Ishikawa (cell line): ENCODE measurements at regions not wholly inside any gene's neighbourhood (a gene's known extent, or its start where the extent isn't known, plus 50 kb on each side); places are given as distances from the start of the nearest gene placed in this dataset.

Experiments used
- CEBPB ChIP-seq: IDR thresholded peaks from 2 replicates; pipeline ENCODE4 v1.6.1; 2012
- CREB1 ChIP-seq: IDR thresholded peaks from 2 replicates; pipeline ENCODE4 v1.6.1; 2012; ENCODE audit warnings: low read depth
- EGR1 ChIP-seq: IDR thresholded peaks from 2 replicates; pipeline ENCODE4 v1.6.1; 2012
- EP300 ChIP-seq: IDR thresholded peaks from 2 replicates; pipeline ENCODE4 v1.6.1; 2012; ENCODE audit warnings: borderline replicate concordance
- FOXM1 ChIP-seq: IDR thresholded peaks from 2 replicates; pipeline ENCODE4 v1.6.1; 2012; ENCODE audit warnings: low read depth, borderline replicate concordance
- MAX ChIP-seq: IDR thresholded peaks from 2 replicates; pipeline ENCODE4 v1.6.1; 2012
- NFIC ChIP-seq: IDR thresholded peaks from 2 replicates; pipeline ENCODE4 v1.6.1; 2012
- RAD21 ChIP-seq: IDR thresholded peaks from 2 replicates; pipeline ENCODE4 v1.6.1; 2012; ENCODE audit warnings: low read depth
- REST ChIP-seq: IDR thresholded peaks from 2 replicates; pipeline ENCODE4 v1.6.1; 2012; ENCODE audit warnings: low read depth, mild to moderate bottlenecking
- TAF1 ChIP-seq: IDR thresholded peaks from 2 replicates; pipeline ENCODE4 v1.6.1; 2012; ENCODE audit warnings: low read depth, mild to moderate bottlenecking
- TCF12 ChIP-seq: IDR thresholded peaks from 2 replicates; pipeline ENCODE4 v1.6.1; 2012; ENCODE audit warnings: low read depth
- TEAD4 ChIP-seq: IDR thresholded peaks from 2 replicates; pipeline ENCODE4 v1.6.1; 2012
- YY1 ChIP-seq: IDR thresholded peaks from 2 replicates; pipeline ENCODE4 v1.6.1; 2012; ENCODE audit warnings: low read depth
- ZBTB7A ChIP-seq: IDR thresholded peaks from 2 replicates; pipeline ENCODE4 v1.6.1; 2012; ENCODE audit warnings: low read depth
- TF ChIP-seq, protein P1 (sequence below): IDR thresholded peaks from 2 replicates; pipeline ENCODE4 v1.6.1; 2012

- TF ChIP-seq TEAD4 (no peak), RAD21 (no peak)
Observed at GRCh38 chr16:26658915-26659314, 407.8 kb upstream of the C16orf82 start.

DNA sequence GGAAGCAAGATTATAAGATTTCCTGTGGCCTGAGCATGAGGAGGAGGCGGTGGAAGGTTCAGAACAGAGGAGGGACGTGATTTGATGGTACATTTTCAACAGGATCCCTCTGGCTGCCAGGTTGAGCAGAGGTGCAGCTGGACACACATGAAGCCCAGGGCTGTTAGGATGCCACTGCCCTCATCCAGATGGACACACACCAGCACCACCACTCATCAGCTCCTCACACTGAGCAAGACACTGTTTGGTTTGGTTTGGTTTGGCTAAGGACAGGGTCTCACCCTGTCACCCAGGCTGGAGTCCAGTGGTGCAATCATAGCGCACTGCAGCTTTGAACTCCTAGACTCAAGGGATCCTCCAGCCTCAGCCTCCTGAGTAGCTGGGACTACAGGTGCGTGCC, 402.6 kb upstream of the C16orf82 start:
- TF ChIP-seq CEBPB (no peak), MAX (no peak), REST (no peak)

GRCh38 chr16:26665166-26665939, 401.4 kb upstream of the C16orf82 start:
- TF ChIP-seq CEBPB (no peak), NFIC (no peak), EGR1 (no peak), CREB1 (no peak)
- TF ChIP-seq, protein P1, sequence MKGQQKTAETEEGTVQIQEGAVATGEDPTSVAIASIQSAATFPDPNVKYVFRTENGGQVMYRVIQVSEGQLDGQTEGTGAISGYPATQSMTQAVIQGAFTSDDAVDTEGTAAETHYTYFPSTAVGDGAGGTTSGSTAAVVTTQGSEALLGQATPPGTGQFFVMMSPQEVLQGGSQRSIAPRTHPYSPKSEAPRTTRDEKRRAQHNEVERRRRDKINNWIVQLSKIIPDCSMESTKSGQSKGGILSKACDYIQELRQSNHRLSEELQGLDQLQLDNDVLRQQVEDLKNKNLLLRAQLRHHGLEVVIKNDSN, result no peak

GRCh38 chr16:26666486-26666885, 400.2 kb upstream of the C16orf82 start:
- no peak for TF ChIP-seq TAF1
- TF ChIP-seq EP300, result no peak
- TF ChIP-seq TEAD4, result no peak
- TF ChIP-seq REST, result no peak
- no peak for TF ChIP-seq CREB1
- no peak for TF ChIP-seq EGR1
- TF ChIP-seq FOXM1, result no peak
- TF ChIP-seq, protein P1, result no peak
- no peak for TF ChIP-seq NFIC
- no peak for TF ChIP-seq YY1
- no peak for TF ChIP-seq MAX
- TF ChIP-seq ZBTB7A, result no peak
- TF ChIP-seq RAD21, result no peak
- TF ChIP-seq CEBPB, result no peak
- no peak for TF ChIP-seq TCF12

DNA sequence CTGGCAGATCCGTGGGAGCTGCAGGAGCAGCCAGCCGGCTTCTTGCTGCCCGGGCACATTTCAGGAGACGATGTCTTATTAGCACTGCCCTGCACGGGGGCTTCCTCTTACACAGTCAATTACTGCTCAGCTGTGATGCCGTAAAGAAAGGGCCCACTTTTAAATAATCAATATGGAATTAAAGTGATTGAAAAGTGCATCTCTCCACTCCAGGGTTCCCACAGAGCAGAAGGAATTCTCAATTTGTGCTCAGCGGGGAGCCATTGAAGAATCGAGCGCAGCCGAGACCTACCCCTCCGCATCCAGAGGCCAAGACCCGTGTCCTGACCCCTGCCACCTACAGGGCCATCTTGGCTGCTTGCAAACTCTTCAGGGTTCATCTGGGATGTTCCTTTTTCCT, 399.4 kb upstream of the C16orf82 start:
- TF ChIP-seq FOXM1 (no peak), NFIC (no peak), TCF12 (no peak), YY1 (no peak), EP300 (no peak), MAX (no peak), TEAD4 (no peak), TAF1 (no peak), ZBTB7A (no peak), EGR1 (no peak), CREB1 (no peak), CEBPB (no peak), REST (no peak), RAD21 (no peak)
- TF ChIP-seq, protein P1, result no peak
